ENCODE measurements at regions not wholly inside any gene's neighbourhood (a gene's known extent, or its start where the extent isn't known, plus 50 kb on each side); places are given as distances from the start of the nearest gene placed in this dataset.

- DNase-seq: no peak
- Histone ChIP-seq H3K9me3 (ENCODE audit: severe bottlenecking) (no peaks in the 10 kb centered on the region), H3K27me3 (ENCODE audit: insufficient read depth, low read depth, severe bottlenecking) (peaks cover 67% of the 10 kb centered on the region), H3K4me3 (ENCODE audit: low read depth, low read length) (no peak overlapping the region), H3K36me3 (no peaks in the 10 kb centered on the region), H3K27ac (no peak overlapping the region)
- TF ChIP-seq CTCF (IDR thresholded peaks at IDR 0.05; ENCODE audit: low read depth, low read length): no peak
These were observed 56.9 kb downstream of the RDH14 start for GRCh38 chr2:18503376-18504228.

- Histone ChIP-seq H3K4me3 (ENCODE audit: low read depth, low read length) (no peak overlapping the region), H3K9me3 (ENCODE audit: severe bottlenecking) (no peaks in the 10 kb centered on the region), H3K27me3 (ENCODE audit: insufficient read depth, low read depth, severe bottlenecking) (peaks cover 70% of the 10 kb centered on the region), H3K36me3 (no peaks in the 10 kb centered on the region), H3K27ac (no peak overlapping the region)
- TF ChIP-seq CTCF (IDR thresholded peaks at IDR 0.05; ENCODE audit: low read depth, low read length): no peak
- DNase-seq: no peak
These were observed 58.3 kb downstream of the RDH14 start for GRCh38 chr2:18502142-18502541.

GRCh38 chr2:18501729-18502128 is 58.7 kb downstream of the RDH14 start:
- Histone ChIP-seq H3K27ac (no peak overlapping the region), H3K9me3 (ENCODE audit: severe bottlenecking) (no peaks in the 10 kb centered on the region), H3K36me3 (no peaks in the 10 kb centered on the region), H3K4me3 (ENCODE audit: low read depth, low read length) (no peak overlapping the region), H3K27me3 (ENCODE audit: insufficient read depth, low read depth, severe bottlenecking) (peaks cover 70% of the 10 kb centered on the region)
- no peak for DNase-seq
- TF ChIP-seq CTCF (IDR thresholded peaks at IDR 0.05; ENCODE audit: low read depth, low read length): no peak

- DNase-seq: no peak
- Histone ChIP-seq H3K27ac (no peak overlapping the region), H3K36me3 (no peaks in the 10 kb centered on the region), H3K4me3 (ENCODE audit: low read depth, low read length) (no peak overlapping the region), H3K9me3 (ENCODE audit: severe bottlenecking) (no peaks in the 10 kb centered on the region), H3K27me3 (ENCODE audit: insufficient read depth, low read depth, severe bottlenecking) (peaks cover 75% of the 10 kb centered on the region)
- no peak for TF ChIP-seq CTCF (IDR thresholded peaks at IDR 0.05; ENCODE audit: low read depth, low read length)
These were observed 59.3 kb downstream of the RDH14 start for GRCh38 chr2:18501156-18501555.

GRCh38 chr2:18500333-18500732 is 60.1 kb downstream of the RDH14 start:
- H3K27me3 ChIP-seq (ENCODE audit: insufficient read depth, low read depth, severe bottlenecking): peaks cover 81% of the 10 kb centered on the region
- no peak for DNase-seq
- no peak overlapping the region for H3K27ac ChIP-seq
- no peaks in the 10 kb centered on the region for H3K9me3 ChIP-seq (ENCODE audit: severe bottlenecking)
- no peak overlapping the region for H3K4me3 ChIP-seq (ENCODE audit: low read depth, low read length)
- no peaks in the 10 kb centered on the region for H3K36me3 ChIP-seq
- no peak for TF ChIP-seq CTCF (IDR thresholded peaks at IDR 0.05; ENCODE audit: low read depth, low read length)

- Histone ChIP-seq H3K27ac (no peak overlapping the region), H3K9me3 (ENCODE audit: severe bottlenecking) (no peaks in the 10 kb centered on the region), H3K4me3 (ENCODE audit: low read depth, low read length) (no peak overlapping the region), H3K36me3 (no peaks in the 10 kb centered on the region; the same call in 1 of the 2 replicates), H3K27me3 (ENCODE audit: insufficient read depth, low read depth, severe bottlenecking) (peaks cover 92% of the 10 kb centered on the region)
- DNase-seq: no peak
- no peak for TF ChIP-seq CTCF (IDR thresholded peaks at IDR 0.05; ENCODE audit: low read depth, low read length)
These were observed 61.9 kb downstream of the RDH14 start for GRCh38 chr2:18498531-18498930.

Measured in WERI-Rb-1 (cell line).